ENCODE measurements at regions not wholly inside any gene's neighbourhood (a gene's known extent, or its start where the extent isn't known, plus 50 kb on each side); places are given as distances from the start of the nearest gene placed in this dataset.
"Not testable (repeated sequence)": the region's sequence is repeated elsewhere in the genome, so short reads cannot be mapped to it uniquely, and the experiment has no call there.

DNA sequence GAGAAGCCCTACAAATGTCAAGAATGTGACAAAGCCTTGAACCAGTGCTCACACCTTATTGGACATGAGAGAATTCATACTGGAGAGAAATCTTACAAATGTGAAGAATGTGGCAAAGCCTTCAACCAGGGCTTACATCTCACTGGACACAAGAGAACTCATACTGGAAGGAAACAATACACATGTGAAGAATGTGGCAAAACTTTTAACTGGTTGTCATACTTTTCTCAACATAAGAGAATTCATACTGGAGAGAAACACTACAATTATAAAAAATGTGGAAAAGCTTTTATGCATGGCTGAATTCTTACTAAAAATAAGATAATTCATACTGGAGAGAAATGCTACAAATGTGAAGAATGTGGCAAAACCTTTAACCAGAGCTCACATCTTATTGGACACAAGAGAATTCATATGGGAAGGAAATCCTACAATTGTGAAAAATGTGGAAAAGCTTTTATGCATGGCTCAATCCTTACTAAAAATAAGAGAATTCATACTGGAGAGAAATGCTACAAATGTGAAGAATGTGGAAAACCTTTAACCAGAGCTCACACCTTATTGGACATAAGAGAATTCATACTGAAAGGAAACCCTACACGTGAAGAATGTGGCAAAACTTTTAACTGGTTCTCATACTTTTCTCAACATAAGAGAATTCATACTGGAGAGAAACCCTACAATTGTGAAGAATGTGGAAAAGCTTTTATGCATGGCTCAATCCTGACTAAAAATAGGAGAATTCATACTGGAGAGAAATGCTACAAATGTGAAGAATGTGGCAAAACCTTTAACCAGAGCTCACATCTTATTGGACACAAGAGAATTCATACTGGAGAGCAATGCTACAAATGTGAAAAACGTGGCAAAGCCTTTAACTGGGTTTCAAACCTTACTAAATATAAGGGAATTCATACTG, 350.6 kb upstream of the NUPR2 start:
- DNase-seq (ENCODE audit: low spot score) = not testable (repeated sequence)

DNA sequence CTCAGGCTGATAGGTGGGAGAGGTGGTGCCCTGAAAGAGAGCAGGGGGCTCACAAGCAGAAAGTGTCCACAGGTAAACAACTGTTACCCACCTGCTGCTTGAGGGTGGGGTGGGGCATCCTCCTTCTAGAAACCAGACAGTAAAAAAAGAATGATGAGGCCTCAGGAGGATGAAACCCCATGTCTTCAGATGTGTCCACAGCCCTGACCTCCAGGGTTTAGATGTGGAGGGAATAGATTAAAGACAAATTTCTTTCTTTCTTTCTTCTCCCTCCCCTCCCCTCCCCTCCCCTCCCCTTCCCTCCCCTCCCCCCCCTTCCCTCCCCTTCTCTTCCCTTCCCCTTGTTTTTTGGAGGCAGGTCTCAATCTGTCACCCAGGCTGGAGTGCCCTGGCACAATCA, 333.5 kb upstream of the NUPR2 start:
- no peak for DNase-seq (ENCODE audit: low spot score)

DNA sequence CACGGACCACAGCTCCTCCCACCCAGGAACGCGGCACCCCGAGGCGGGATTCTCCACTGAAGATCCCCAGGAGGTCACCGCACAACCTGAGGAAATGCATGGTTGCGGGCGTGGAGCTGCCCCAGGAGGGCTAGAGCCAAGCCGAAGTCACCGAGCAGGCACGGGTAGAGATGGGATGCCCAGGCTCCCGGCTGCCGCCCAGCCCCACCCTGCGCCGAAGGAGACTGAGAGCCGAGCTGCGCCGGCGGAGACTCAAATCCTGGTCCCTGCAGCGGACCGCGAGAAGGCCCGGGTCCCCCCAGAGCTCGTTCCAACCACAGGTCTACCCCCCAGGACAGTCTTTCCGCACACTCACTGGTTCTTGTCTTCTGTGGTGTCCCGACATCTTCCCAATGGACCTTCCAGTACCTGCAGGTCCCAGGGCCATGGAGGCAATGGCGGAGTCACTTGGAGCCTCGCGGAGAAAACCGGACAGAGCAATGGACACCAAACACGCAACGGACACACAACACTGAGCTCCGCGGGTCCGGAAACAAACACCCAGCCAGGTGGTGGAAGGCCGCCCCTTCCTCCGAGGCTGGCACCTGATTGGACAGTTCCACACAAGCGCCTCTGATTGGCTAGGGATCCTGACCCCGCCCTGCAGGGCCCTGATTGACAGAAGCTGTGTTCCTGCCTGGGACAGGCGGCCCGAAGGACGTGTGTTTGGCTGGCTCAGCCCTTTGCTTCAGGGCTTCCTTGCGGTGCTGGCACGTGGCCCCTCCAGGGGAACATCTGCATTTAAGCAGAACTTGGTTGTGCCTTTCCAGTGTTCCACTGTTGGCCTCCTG, 331.9 kb upstream of the NUPR2 start:
- peak; percentile 0 for DNase-seq (ENCODE audit: low spot score)

DNA sequence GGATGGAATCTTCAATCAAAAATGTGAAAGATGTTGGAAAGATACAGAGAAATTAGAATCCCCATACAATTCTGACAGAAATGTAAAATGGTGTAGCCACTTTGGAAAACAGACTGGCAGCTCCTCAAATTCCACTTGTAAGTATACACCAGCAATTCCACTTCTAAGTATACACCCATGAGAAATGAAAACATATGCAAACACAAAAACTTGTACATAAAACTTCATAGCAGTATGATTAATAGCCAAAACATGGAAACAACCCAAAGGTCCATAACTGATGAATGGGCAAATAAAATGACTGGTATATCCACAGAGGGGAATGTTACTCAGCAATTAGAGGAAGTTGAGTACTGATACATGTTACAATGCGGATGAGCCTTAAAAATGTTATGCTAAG, 304.3 kb upstream of the NUPR2 start:
- DNase-seq (ENCODE audit: low spot score) = not testable (repeated sequence)

DNA sequence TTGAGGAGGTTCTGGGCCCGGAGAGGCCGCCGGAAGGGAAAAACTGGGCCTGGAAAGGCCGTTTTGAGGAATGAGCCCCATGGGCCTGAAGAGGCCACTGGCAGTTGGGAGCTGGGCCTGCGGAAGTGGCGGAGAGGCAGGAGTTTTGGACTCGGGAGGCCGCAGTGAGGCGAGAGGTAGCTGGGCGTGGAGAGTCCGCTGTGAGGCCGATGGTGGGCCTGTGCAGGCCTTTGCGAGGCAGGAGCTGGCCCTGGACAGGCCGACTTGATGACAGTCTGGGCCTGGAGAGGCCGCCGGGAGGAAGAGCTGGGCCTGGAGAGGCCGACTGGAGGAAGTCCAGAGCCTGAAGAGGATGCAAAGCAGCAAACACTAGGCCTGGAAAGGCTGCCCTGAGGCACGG, 259.0 kb upstream of the NUPR2 start:
- DNase-seq (ENCODE audit: low spot score) = no peak

DNA sequence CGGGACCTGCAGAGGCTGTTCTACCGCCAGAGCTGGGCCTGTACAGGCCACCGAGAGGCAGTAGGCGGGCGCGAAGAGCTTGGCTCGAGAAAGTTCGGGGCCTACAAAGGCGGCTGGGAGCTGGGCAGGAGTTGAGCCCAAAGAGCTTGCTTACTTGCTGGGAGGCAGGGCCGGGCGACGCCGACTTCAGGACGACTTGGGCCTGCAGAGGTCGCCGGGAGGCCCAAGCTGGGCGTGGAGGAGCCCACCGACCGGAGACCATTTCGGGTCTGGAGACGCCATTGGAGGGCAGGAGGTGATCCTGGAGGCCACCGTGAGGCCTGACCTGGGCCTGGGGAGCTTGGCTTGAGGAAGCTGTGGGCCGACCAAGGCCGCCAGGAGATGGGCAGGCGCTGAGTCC, 258.4 kb upstream of the NUPR2 start:
- not testable (repeated sequence) for DNase-seq (ENCODE audit: low spot score)

DNA sequence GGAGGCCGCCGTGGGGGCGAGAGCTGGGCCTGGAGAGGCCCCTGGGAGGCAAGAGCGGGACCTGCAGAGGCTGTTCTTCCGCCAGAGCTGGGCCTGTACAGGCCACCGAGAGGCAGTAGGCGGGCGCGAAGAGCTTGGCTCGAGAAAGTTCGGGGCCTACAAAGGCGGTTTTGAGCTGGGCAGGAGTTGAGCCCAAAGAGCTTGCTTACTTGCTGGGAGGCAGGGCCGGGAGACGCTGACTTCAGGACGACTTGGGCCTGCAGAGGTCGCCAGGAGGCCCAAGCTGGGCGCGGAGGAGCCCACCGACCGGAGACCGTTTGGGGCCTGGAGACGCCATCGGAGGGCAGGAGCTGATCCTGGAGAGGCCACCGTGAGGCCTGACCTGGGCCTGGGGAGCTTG, 257.1 kb upstream of the NUPR2 start:
- DNase-seq (ENCODE audit: low spot score) = not testable (repeated sequence)

DNA sequence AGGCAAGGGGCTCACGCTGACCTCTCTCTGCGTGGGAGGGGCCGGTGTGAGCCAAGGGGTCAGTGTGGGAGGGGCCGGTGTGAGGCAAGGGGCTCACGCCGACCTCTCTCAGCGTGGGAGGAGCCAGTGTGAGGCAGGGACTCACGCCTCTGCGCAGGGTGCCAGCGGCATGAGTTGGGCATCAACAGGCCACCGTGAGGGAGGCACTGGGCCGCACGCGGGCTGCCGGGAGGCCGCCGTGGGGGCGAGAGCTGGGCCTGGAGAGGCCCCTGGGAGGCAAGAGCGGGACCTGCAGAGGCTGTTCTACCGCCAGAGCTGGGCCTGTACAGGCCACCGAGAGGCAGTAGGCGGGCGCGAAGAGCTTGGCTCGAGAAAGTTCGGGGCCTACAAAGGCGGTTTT, 255.6 kb upstream of the NUPR2 start:
- not testable (repeated sequence) for DNase-seq (ENCODE audit: low spot score)

DNA sequence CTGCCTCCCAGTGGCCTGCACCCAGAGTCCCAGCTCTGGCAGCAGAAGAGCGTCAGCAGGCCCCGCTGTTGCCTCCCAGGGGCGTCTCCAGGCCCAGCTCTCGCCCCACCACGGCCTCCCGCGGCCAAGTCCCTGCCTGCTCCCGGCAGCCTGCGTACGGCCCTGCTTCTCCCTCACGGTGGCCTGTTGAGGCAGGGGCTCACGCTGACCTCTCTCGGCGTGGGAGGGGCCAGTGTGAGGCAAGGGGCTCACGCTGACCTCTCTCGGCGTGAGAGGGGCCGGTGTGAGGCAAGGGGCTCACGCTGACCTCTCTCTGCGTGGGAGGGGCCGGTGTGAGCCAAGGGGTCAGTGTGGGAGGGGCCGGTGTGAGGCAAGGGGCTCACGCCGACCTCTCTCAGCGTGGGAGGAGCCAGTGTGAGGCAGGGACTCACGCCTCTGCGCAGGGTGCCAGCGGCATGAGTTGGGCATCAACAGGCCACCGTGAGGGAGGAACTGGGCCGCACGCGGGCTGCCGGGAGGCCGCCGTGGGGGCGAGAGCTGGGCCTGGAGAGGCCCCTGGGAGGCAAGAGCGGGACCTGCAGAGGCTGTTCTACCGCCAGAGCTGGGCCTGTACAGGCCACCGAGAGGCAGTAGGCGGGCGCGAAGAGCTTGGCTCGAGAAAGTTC, 254.1 kb upstream of the NUPR2 start:
- DNase-seq (ENCODE audit: low spot score) = not testable (repeated sequence)

DNA sequence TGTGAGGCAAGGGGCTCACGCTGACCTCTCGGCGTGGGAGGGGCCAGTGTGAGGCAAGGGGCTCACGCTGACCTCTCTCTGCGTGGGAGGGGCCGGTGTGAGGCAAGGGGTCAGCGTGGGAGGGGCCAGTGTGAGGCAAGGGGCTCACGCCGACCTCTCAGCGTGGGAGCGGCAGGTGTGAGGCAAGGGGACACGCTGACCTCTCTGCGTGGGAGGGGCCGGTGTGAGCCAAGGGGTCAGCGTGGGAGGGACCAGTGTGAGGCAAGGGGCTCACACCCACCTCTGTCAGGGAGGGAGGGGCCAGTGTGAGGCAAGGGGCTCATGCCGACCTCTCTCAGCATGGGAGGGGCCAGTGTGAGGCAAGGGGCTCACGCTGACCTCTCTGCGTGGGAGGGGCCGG, 251.7 kb upstream of the NUPR2 start:
- not testable (repeated sequence) for DNase-seq (ENCODE audit: low spot score)

DNA sequence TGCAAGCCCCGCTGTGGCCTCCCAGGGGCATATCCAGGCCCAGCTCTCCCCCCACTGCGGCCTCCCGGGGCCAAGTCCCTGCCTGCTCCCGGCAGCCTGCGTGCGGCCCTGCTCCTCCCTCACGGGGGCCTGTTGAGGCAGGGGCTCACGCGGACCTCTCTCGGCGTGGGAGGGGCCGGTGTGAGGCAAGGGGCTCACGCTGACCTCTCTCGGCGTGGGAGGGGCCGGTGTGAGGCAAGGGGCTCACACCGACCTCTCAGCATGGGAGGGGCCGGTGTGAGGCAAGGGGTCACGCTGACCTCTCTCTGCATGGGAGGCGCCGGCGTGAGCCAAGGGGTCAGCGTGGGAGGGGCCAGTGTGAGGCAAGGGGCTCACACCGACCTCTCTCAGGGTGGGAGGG, 251.2 kb upstream of the NUPR2 start:
- not testable (repeated sequence) for DNase-seq (ENCODE audit: low spot score)

DNA sequence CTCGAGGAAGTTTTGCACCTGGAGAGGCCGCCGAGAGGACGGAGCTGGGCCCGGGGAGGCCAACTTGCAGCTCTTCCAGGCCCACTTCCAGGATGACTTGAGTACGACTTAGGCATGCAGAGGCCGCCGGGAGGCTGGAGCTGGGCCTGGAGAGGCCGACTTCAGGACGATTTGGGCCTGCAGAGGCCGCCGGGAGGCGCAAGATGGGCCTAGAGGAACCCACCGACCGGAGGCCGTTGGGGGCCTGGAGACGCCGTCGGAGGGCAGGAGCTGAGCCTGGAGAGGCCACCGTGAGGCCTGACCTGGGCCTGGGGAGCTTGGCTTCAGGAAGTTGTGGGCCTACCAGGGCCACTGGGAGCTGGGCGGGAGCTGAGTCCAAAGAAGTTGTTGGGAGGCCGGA, 250.5 kb upstream of the NUPR2 start:
- not testable (repeated sequence) for DNase-seq (ENCODE audit: low spot score)

DNA sequence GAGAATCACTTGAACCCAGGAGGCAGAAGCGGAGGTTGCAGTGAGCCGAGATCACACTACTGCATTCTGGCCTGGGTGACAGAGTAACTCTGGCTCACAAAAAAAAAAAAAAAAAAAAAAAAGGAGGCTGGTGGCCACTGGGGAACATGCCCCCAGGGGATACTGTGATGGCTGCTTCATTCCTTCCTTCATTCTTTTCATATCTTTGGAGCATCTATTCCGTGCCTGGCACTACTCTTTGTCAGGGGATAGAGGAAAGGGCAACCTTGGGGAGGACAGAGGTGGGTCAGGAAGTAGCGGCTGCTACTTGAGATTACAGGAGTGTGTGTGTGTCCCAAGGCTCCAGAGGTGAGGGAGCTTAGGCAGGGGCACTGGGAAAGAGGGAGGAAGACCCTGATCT, 236.4 kb upstream of the NUPR2 start:
- DNase-seq (ENCODE audit: low spot score) = not testable (repeated sequence)

DNA sequence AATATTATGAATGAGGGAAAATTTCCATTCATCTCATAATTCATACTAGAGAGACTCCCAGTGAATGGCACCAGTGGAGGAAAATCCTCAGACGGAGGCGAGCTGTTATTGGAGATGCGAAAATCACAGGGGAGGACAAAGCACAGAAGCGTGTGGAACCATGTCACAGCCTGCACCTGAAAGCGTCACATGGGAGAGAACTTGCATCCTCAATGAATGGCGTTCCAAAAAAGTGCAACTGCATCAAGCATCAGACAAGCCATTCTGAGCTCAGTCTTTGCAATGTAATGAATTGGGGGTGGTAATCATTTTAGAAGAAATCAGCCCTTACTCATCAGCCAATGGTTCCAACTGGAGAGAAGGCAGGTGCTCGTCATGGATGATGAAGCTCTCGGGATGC, 235.0 kb upstream of the NUPR2 start:
- not testable (repeated sequence) for DNase-seq (ENCODE audit: low spot score)

DNA sequence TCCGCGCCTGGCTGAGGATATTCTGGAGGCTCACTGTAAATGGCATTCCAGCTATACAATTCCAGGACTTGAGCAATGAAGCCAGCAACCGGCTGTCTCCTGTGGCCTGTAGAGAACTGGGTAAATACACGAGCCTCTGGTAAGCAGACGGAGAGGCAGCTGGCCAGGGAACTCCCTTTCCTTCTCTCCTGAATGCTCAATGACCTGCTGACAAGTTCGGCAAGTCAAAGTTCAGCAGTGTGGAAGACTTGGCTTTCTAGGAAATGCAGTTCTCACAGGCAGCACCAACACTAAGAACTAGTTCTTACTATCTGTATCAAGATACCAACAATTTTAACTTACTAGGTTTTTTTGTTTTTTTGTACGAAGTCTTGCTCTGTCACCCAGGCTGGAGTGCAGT, 232.1 kb upstream of the NUPR2 start:
- not testable (repeated sequence) for DNase-seq (ENCODE audit: low spot score)

DNA sequence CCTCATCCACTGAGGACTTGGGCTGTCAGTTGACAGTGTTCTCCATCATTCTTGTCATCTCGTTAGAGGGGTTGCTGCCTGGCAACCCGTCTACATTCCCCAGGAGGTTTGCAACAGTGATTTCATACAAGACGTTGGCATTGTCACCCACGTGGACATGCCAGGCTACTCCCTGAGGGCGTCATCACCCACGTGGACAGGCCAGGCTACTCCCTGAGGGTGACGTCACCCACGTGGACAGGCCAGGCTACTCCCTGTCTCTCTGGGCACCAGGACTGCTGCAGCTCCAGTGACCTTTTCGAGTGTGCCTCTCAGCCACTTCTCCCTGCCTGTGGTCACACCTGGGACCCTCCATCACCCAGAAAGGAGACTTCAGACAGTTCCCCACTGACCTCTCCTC, 212.1 kb upstream of the NUPR2 start:
- DNase-seq (ENCODE audit: low spot score) = not testable (repeated sequence)

DNA sequence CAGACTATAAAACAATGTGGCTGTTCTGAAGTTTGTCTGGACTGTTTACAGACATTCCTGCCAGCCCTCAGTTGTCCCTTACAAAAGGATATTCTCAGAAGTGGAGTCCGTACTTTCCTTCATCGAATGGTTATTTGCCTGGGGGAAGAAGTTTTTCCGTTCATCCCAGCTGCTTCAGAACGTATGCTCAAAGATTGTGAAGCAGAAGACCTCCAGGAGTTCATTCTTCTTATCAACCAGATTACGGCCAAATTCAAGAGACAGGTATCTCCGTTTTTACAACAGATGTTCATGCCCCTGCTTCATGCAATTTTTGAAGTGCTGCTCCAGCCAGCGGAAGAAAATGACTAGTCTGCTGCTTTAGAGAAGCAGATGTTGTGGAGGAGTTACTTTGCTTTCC, 174.3 kb upstream of the NUPR2 start:
- no peak for DNase-seq (ENCODE audit: low spot score)

DNA sequence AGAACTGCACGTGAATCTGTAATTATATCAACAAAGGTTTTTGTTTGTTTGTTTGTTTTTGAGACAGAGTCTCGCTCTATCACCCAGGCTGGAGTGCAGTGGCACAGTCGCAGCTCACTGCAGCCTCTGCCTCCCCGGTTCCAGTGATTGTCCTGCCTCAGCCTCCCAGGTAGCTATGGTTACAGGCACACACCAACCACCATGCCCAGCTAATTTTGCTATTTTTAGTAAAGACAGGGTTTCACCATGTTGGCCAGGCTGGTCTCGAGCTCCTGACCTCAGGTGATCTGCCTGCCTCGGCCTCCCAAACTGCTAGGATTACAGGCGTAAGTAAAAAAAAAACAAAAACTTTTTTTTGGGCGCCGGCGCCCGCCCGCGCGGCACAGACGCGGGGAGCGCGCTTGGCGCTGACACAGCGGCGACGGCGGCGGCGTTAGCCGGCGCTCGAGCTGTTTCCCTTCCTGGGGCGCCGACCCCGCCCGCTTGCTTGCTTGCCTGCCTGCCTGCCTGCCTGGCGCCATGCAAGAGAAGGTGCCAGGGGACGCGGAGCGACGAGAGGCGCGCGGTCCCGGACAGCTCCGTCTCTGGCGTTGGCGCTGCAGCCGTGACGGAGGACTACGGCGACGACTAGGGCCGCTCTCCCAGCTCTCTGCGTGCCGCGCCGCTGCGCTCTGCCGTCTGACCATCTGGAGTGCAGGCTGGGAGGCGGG, 171.4 kb upstream of the NUPR2 start:
- no peak for DNase-seq (ENCODE audit: low spot score)

DNA sequence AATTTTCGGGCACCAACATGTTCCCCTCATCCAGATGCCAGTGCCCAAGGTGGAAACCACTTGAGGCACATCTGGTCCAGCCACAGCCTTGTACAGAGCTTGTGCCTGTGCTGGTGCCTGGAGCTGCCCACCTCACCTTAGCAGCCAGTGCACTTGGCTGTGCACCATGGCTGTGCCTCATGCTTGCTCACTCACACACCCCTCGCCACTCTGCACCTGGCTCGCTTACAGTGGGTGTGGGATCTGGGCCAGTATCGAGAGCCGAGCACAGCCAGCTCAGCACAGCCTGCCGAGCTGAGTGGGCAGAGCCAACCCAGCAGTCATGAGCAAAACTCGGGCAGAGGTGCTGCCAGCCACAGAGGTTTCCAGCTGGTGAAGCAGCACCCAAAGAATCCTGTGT, 139.9 kb upstream of the NUPR2 start:
- DNase-seq (ENCODE audit: low spot score) = no peak

DNA sequence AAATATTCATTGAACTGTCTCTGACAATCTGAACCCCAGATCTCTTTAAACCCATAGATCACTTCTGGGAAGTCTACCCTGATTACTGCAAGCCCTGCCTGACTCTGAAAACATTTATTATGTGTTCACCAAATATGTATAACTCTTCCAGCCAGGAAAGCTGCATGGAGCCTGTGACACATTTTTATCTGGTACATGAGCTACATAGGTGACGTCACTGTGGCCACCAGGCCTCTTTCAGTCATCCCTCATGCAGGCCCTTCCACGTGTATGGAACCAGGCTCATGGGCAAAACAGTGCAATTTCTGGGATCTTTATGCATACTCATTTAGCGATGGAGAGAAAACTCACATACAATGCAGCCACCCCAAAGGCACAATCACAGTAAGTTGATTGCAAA, 133.9 kb upstream of the NUPR2 start:
- DNase-seq (ENCODE audit: low spot score) = no peak

DNA sequence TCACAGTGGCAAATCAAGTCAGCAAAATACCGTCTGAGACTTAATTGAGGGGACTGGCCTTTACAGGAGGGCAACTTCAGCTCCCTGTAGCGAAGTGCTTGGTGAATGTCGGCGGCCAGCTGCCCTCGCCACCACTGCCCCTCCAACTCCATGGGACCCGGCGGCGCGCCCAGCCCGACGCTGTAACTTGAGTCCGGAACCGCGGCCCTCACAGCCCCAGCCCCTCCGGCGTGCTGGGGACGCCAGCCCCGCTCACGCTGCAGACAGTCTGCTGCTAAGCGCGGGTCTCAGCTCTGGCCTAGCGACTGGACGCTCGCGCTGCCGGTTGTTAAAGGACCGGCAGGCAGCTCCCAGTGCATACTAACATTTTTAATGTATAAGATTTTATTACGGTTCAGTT, 113.4 kb upstream of the NUPR2 start:
- DNase-seq (ENCODE audit: low spot score) = no peak

DNA sequence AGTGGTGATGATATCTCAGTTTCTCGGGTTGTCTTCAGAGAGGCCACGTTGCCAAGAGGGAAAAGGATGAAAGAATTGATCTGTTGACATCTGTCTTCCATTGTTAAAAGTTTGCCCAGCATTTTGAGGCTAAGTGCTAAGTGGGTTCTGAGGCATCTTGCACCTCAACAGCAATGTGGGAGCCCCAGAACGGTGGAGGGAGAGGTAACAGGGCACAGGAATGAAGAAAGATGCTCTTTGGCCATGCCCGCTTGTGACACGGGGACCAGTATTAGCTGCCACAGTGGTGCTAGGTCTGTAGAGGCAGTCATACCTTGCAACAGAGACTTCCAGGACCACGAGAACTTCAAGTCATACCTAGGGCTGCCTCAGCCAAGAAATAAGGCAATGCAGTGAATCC, 106.6 kb upstream of the NUPR2 start:
- DNase-seq (ENCODE audit: low spot score) = no peak
